D341Med (cell line): ENCODE measurements at regions not wholly inside any gene's neighbourhood (a gene's known extent, or its start where the extent isn't known, plus 50 kb on each side); places are given as distances from the start of the nearest gene placed in this dataset.
"Not testable (repeated sequence)": the region's sequence is repeated elsewhere in the genome, so short reads cannot be mapped to it uniquely, and the experiment has no call there.

Experiments
- DNase-seq: peaks from one replicate; pipeline ENCODE4 v3.0.0; 2012; ENCODE audit warnings: low spot score

- no peak for DNase-seq
Observed at GRCh38 chr3:87101861-87102625, 111.1 kb upstream of the VGLL3 start.

DNA sequence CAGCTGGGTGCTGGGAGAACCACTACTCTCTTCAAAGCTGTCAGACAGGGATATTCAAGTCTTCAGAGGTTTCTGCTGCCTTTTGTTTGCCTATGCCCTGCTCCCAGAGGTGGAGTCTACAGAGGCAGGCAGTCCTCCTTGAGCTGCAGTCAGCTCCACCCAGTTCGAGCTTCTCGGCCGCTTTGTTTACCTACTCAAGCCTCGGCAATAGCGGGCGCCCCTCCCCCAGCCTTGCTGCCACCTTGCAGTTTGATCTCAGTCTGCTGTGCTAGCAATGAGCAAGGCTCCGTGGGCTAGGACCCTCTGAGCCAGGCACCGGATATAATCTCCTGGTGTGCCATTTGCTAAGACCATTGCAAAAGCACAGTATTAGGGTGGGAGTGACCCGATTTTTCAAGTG is 106.8 kb upstream of the VGLL3 start:
- DNase-seq = not testable (repeated sequence)

GRCh38 chr3:87090631-87091030 is 99.7 kb upstream of the VGLL3 start:
- DNase-seq = no peak

GRCh38 chr3:87088993-87089841 is 98.3 kb upstream of the VGLL3 start:
- no peak for DNase-seq

- no peak for DNase-seq
Observed at GRCh38 chr3:87088430-87088992, 97.6 kb upstream of the VGLL3 start.

DNA sequence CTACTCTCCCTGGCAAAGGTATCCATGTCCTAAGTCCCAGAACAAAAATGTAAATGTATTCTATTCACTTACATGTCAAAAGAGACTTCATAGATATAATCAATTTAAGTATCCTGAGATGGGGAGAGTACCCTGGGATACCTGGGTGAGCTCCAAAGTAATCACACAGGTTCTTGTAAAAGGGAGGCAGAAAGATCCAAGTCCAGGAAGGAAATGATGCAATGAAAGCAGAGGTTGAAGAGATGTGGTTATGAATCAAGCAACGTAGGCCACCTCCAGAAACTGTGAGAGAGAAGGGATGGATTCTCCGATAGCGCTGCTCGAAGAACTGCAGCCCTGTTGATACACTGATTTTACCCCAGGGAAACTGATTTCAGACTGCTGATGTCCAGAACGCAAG is 93.9 kb upstream of the VGLL3 start:
- DNase-seq = no peak

GRCh38 chr3:87082796-87083440 is 92.0 kb upstream of the VGLL3 start:
- peak; percentile 52 for DNase-seq

- no peak for DNase-seq
Observed at GRCh38 chr3:87077355-87077754, 86.4 kb upstream of the VGLL3 start.

- DNase-seq = no peak
Observed at GRCh38 chr3:87076946-87077345, 86.0 kb upstream of the VGLL3 start.

GRCh38 chr3:87073496-87074145 is 82.7 kb upstream of the VGLL3 start:
- no peak for DNase-seq

GRCh38 chr3:87072446-87072845 is 81.5 kb upstream of the VGLL3 start:
- no peak for DNase-seq

DNA sequence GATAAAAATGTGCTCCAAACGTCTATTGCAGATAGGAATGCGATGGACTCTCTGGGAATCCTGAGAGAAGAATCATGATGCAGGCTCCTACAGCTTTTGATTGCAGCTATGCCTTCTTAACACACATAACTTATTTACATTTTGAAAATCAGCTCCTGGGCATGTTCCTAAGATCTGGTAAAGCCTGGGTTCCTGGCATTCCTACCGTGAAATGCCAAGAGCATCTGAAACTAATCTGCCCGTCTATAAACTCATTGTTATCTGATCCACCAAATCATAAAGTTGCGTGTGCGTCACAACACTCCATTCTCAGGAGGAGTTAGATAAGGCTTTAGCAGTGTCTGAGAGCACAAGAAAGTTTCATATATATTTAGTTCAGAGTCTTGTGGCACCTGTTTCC is 79.0 kb upstream of the VGLL3 start:
- DNase-seq = no peak

GRCh38 chr3:87069021-87069420 is 78.1 kb upstream of the VGLL3 start:
- no peak for DNase-seq

DNA sequence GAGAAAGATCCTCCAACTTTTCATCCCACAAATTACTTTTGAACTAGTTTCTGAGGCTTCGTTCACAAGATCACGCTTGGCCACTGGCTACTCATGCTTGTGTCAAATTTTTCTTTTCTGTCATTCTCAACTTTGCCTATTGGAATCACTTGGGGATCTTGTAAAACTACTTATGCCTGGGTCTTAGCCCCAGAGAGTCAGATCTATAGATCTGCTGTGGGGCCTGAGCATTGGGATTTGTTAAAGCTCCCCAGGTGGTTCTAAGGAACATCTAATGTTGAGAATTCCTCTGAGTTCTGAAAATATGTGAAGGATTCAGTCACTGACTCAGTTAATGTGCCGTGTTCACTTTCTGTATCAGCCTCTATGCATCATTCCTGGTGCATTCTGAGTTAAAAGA is 71.7 kb upstream of the VGLL3 start:
- no peak for DNase-seq

- no peak for DNase-seq
Observed at GRCh38 chr3:87057474-87057873, 66.5 kb upstream of the VGLL3 start.

DNA sequence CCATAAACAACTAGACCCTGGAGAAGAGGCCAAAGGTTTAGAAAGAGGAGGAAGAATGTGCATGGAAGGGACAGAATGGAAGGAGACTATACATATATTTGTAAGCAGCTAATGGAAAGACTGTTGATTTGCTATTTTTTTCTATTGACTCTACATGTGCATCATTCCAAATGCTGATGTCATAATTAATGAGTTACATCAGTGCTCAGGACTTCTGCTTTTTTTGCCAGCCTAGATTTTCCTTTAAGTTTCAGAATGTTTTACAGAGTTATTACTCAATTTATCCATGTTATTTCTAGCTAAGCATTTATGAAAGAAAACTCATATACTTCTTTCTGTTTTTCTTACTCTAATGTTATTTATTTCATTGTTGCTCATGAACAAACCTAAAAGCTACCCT is 62.6 kb upstream of the VGLL3 start:
- no peak for DNase-seq

DNA sequence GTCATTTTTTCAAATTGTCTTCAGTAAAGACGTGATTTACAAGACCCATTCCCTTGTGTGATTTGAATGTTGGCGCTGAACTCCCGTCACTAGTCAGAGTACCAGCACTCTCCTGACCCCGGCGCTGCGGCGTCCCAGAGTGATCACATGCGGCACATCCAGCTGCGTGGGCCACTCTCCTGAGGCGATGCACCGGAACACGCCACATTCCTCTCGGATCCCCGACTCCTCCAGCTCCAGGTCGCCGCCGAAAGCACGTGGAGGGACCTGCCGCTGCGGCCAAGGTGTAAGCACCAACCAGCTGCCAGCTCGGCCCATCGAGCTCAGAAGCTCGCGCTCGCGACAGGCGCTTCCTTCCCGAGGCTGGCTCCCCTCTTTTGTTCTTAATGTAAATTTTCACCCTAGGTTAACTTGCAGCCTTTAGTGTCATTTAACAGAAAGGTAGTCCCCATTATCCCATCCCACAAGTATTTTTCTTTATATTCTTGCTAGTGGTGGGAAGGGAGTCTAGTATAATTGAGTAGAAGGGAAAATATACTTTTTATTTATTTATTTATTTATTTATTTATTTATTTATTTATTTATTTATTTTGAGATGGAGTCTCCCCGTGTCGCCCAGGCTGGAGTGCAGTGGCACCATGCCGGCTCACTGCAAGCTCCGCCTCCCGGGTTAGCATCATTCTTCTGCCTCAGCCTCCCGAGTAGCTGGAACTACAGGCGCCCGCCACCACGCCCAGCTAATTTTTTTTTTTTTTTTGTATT is 61.7 kb upstream of the VGLL3 start:
- DNase-seq = no peak

- no peak for DNase-seq
Observed at GRCh38 chr3:87047852-87048251, 56.9 kb upstream of the VGLL3 start.

GRCh38 chr3:87046241-87046640 is 55.3 kb upstream of the VGLL3 start:
- DNase-seq = no peak

- no peak for DNase-seq
Observed at GRCh38 chr3:87045473-87045872, 54.5 kb upstream of the VGLL3 start.

DNA sequence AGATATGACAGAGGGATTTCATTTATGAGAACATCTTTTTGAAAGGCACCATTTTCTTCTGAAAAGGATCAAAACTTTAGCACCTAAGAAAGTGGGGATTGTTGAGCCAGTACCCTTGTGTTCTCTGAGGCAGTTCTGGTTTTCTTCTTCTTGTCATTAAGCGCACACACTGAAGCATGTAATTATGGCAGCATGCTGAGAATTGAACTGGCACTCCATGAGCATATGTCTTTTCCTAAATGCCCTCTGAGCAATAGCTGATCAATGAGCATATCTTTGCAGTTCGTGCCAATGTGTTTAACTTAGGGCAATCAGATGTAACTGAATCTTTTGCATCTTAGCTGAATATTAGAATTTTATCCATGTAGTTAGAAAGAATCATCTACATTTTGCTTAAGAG is 53.9 kb upstream of the VGLL3 start:
- DNase-seq = no peak
